ENCODE measurements at regions not wholly inside any gene's neighbourhood (a gene's known extent, or its start where the extent isn't known, plus 50 kb on each side); places are given as distances from the start of the nearest gene placed in this dataset.

- TF ChIP-seq MLX (CRISPR knock-in tag; IDR thresholded peaks at IDR 0.05): no peak
Measured at GRCh38 chr17:77377710-77378235, 237.0 kb downstream of the SEC14L1 start (continued).

- no peaks in the 10 kb centered on the region for H3K9me3 Mint-ChIP-seq
- no peak for DNase-seq (ENCODE audit: low spot score)
- H3K36me3 Mint-ChIP-seq: no peaks in the 10 kb centered on the region
- no peak overlapping the region for H3K4me3 Mint-ChIP-seq
- H3K4me1 Mint-ChIP-seq: peaks cover 85% of the 10 kb centered on the region
- no peak overlapping the region for H3K27ac Mint-ChIP-seq
- no peak for ATAC-seq
- ChIA-PET CTCF (interaction anchor here (1.1 to 4.6 kb wide), 2 partner anchors 22 to 51 kb away, joined by 4 to 45 read pairs; no protein-coding TSS in a partner anchor), POLR2A (interaction anchor here (0.6 kb wide), 1 partner anchor 65 kb away, joined by 3 read pairs; no protein-coding TSS in a partner anchor)
- H3K27me3 Mint-ChIP-seq (ENCODE audit: low read depth): no peaks in the 10 kb centered on the region
- TF ChIP-seq SMAD3 (CRISPR knock-in tag; IDR thresholded peaks at IDR 0.05; ENCODE audit: borderline replicate concordance) (no peak), MXD4 (CRISPR knock-in tag; IDR thresholded peaks at IDR 0.05; ENCODE audit: borderline replicate concordance) (no peak), NR2C2 (CRISPR knock-in tag; IDR thresholded peaks at IDR 0.05) (no peak), FOXP4 (CRISPR knock-in tag; IDR thresholded peaks at IDR 0.05) (no peak), ERG (CRISPR knock-in tag; IDR thresholded peaks at IDR 0.05) (no peak), ZNF671 (CRISPR knock-in tag; IDR thresholded peaks at IDR 0.05) (no peak), ARID4B (CRISPR knock-in tag; IDR thresholded peaks at IDR 0.05; ENCODE audit: borderline replicate concordance) (no peak), IRF2 (CRISPR knock-in tag; IDR thresholded peaks at IDR 0.05; ENCODE audit: borderline replicate concordance, low read depth) (no peak), MAX (CRISPR knock-in tag; IDR thresholded peaks at IDR 0.05) (no peak)
Measured at GRCh38 chr17:77378318-77379064, 237.7 kb downstream of the SEC14L1 start.

- ATAC-seq (no peak), DNase-seq (ENCODE audit: low spot score) (no peak)
- no peak overlapping the region for H3K4me3 Mint-ChIP-seq
- H3K27ac Mint-ChIP-seq: no peak overlapping the region
- no peaks in the 10 kb centered on the region for H3K9me3 Mint-ChIP-seq
- peaks cover 91% of the 10 kb centered on the region for H3K4me1 Mint-ChIP-seq
- ChIA-PET CTCF (no interaction called here), POLR2A (interaction anchor here (0.6 kb wide), 1 partner anchor 66 kb away, joined by 3 read pairs; no protein-coding TSS in a partner anchor)
- no peaks in the 10 kb centered on the region for H3K27me3 Mint-ChIP-seq (ENCODE audit: low read depth)
- H3K36me3 Mint-ChIP-seq: no peaks in the 10 kb centered on the region
- TF ChIP-seq NFATC4 (CRISPR knock-in tag; IDR thresholded peaks at IDR 0.05): no peak
- no peak for TF ChIP-seq SMAD4 (CRISPR knock-in tag; IDR thresholded peaks at IDR 0.05)
- no peak for TF ChIP-seq PRRX2 (CRISPR knock-in tag; IDR thresholded peaks at IDR 0.05)
- TF ChIP-seq TEAD4 (CRISPR knock-in tag; IDR thresholded peaks at IDR 0.05): no peak
- TF ChIP-seq ZNF416 (CRISPR knock-in tag; IDR thresholded peaks at IDR 0.05): no peak
- TF ChIP-seq ATF2 (CRISPR knock-in tag; IDR thresholded peaks at IDR 0.05; ENCODE audit: borderline replicate concordance, low read depth): no peak
- no peak for TF ChIP-seq PREB (CRISPR knock-in tag; IDR thresholded peaks at IDR 0.05; ENCODE audit: borderline replicate concordance)
- TF ChIP-seq ATF6 (CRISPR knock-in tag; IDR thresholded peaks at IDR 0.05): no peak
- no peak for TF ChIP-seq JAZF1 (CRISPR knock-in tag; IDR thresholded peaks at IDR 0.05)
Measured at GRCh38 chr17:77379065-77379428, 238.3 kb downstream of the SEC14L1 start.

Measured in WTC11 (cell line).